Mesenchymal stem cell (in vitro differentiated cells and primary cell): ENCODE measurements at regions not wholly inside any gene's neighbourhood (a gene's known extent, or its start where the extent isn't known, plus 50 kb on each side); places are given as distances from the start of the nearest gene placed in this dataset.

Source experiments
- DNase-seq: peaks from one replicate; pipeline ENCODE4 v3.0.0-alpha.2; 2013
- H2AFZ ChIP-seq: one replicate; pipeline ENCODE4 v1.6.1; 2013; ENCODE audit warnings: low read depth, mild to moderate bottlenecking, control low read depth, inconsistent platforms, low read length, moderate library complexity
- H2AK5ac ChIP-seq: 2 replicates; pipeline ENCODE4 v1.6.1; 2013; ENCODE audit warnings: low read length, moderate library complexity, mild to moderate bottlenecking, inconsistent platforms; ENCODE audit not compliant: severe bottlenecking
- H2BK120ac ChIP-seq: one replicate; pipeline ENCODE4 v1.6.1; 2013; ENCODE audit warnings: low read depth, mild to moderate bottlenecking, inconsistent platforms, low read length, moderate library complexity
- H2BK12ac ChIP-seq, 2 experiments: one replicate each; pipeline ENCODE4 v1.6.1; 2013; ENCODE audit warnings: inconsistent platforms in 2 of 2, low read length in 2 of 2, mild to moderate bottlenecking in 2 of 2, moderate library complexity in 2 of 2, control low read depth in 1 of 2
- H2BK15ac ChIP-seq: one replicate; pipeline ENCODE4 v1.6.1; 2013; ENCODE audit warnings: mild to moderate bottlenecking, low read depth, inconsistent platforms; ENCODE audit not compliant: poor library complexity, severe bottlenecking
- H2BK5ac ChIP-seq: 2 replicates; pipeline ENCODE4 v1.6.1; 2013; ENCODE audit warnings: low read depth, mild to moderate bottlenecking, low read length, control low read depth, inconsistent platforms; ENCODE audit not compliant: poor library complexity, severe bottlenecking
- H3K14ac ChIP-seq, 2 experiments: one replicate each; pipeline ENCODE4 v1.6.1; 2013; ENCODE audit warnings: inconsistent platforms in 2 of 2, low read length in 2 of 2, control low read depth in 1 of 2, mild to moderate bottlenecking in 1 of 2, moderate library complexity in 1 of 2
- H3K18ac ChIP-seq, 2 experiments: one replicate each; pipeline ENCODE4 v1.6.1; 2013; ENCODE audit warnings: inconsistent platforms in 2 of 2, low read length in 2 of 2, control low read depth in 1 of 2, low read depth in 1 of 2, mild to moderate bottlenecking in 1 of 2
- H3K23ac ChIP-seq, 2 experiments: one replicate each; pipeline ENCODE4 v1.6.1; 2013; ENCODE audit warnings: inconsistent platforms in 2 of 2, low read length in 2 of 2, mild to moderate bottlenecking in 2 of 2, moderate library complexity in 2 of 2, control low read depth in 1 of 2
- H3K27ac ChIP-seq: 2 replicates; pipeline ENCODE4 v1.5.1; 2013; ENCODE audit warnings: mild to moderate bottlenecking, moderate library complexity, low read length, control low read depth, inconsistent platforms; ENCODE audit not compliant: poor library complexity, severe bottlenecking
- H3K27me3 ChIP-seq, 2 experiments: 2 replicates each; pipeline versions ENCODE4 v1.6.1 to v1.7.0; 2013; ENCODE audit warnings: low read length in 2 of 2, mild to moderate bottlenecking in 2 of 2, moderate library complexity in 2 of 2, control low read depth in 1 of 2, inconsistent platforms in 1 of 2; ENCODE audit not compliant: control insufficient read depth in 1 of 2, insufficient read depth in 1 of 2
- H3K36me3 ChIP-seq, 2 experiments: 2 replicates each; pipeline versions ENCODE4 v1.6.1 to v1.7.0; 2013; ENCODE audit warnings: low read length in 2 of 2, control low read depth in 1 of 2, inconsistent platforms in 1 of 2, low read depth in 1 of 2, mild to moderate bottlenecking in 1 of 2; ENCODE audit not compliant: insufficient read depth in 2 of 2, control insufficient read depth in 1 of 2
- H3K4ac ChIP-seq, 2 experiments: one replicate each; pipeline ENCODE4 v1.6.1; 2013; ENCODE audit warnings: inconsistent platforms in 2 of 2, low read length in 2 of 2, mild to moderate bottlenecking in 2 of 2, moderate library complexity in 2 of 2, control low read depth in 1 of 2, low read depth in 1 of 2
- H3K4me1 ChIP-seq: 2 replicates; pipeline ENCODE4 v1.6.1; 2013; ENCODE audit warnings: low read depth, low read length, control low read depth; ENCODE audit not compliant: control insufficient read depth, insufficient read depth
- H3K4me2 ChIP-seq: 2 replicates; pipeline ENCODE4 v1.6.1; 2013; ENCODE audit warnings: low read length, mild to moderate bottlenecking, inconsistent platforms; ENCODE audit not compliant: poor library complexity, severe bottlenecking
- H3K4me3 ChIP-seq, 2 experiments: 2 replicates each; pipeline versions ENCODE4 v1.5.1 to v1.7.0; 2013; ENCODE audit warnings: low read length in 2 of 2, mild to moderate bottlenecking in 2 of 2, control low read depth in 1 of 2, low read depth in 1 of 2; ENCODE audit not compliant: insufficient read depth in 1 of 2
- H3K79me1 ChIP-seq: replicated peaks from 2 replicates; pipeline ENCODE4 v1.6.1; 2013; ENCODE audit warnings: mild to moderate bottlenecking, control low read depth, low read length, inconsistent platforms; ENCODE audit not compliant: poor library complexity, severe bottlenecking
- H3K9ac ChIP-seq: 2 replicates; pipeline ENCODE4 v1.7.0; 2013; ENCODE audit warnings: mild to moderate bottlenecking, low read length, moderate library complexity
- H3K9me3 ChIP-seq: 2 replicates; pipeline ENCODE4 v1.7.0; 2013; ENCODE audit warnings: mild to moderate bottlenecking, low read length; ENCODE audit not compliant: control insufficient read depth
- H4K8ac ChIP-seq: one replicate; pipeline ENCODE4 v1.6.1; 2013; ENCODE audit warnings: inconsistent platforms, mild to moderate bottlenecking, low read length, moderate library complexity
- H4K91ac ChIP-seq: one replicate; pipeline ENCODE4 v1.6.1; 2013; ENCODE audit warnings: mild to moderate bottlenecking, low read length, inconsistent platforms
- WGBS: methylation state at CpG from one replicate; pipeline ENCODE4 v1.1.7; 2013; ENCODE audit warnings: mixed read lengths; 5-methylcytosine and 5-hydroxymethylcytosine counted together

DNA sequence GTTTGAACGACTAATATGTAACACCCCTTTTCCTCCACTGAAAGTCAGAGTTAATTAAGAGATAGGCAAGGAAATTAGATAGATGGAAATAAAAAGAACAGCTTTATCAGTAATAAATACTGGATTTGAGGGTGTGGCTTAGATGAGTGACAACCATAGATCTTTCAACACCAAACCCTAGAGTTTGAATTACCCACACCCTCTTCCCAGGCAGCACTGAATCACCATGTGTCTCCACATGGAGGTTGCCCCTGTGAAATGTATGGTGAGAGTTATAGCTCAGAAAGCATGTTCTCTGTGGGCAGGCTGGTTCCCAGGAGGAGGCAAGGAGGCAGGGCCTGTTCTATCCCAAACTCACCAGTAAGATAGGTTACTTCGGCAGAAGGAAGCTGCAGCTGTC lies 69.7 kb downstream of the TMEM174 start:
- H3K79me1 ChIP-seq = no peaks in the 10 kb centered on the region
- H2BK120ac ChIP-seq = no peak overlapping the region
- no peak overlapping the region for H3K4me3 ChIP-seq
- H3K4me2 ChIP-seq = no peak overlapping the region
- H3K27me3 ChIP-seq = peaks cover 15 to 49% of the 10 kb centered on the region in 2 experiments
- no peak overlapping the region for H3K14ac ChIP-seq
- H3K9ac ChIP-seq = no peak overlapping the region
- no peak overlapping the region for H2BK5ac ChIP-seq
- no peaks in the 10 kb centered on the region for H3K4me1 ChIP-seq
- H3K27ac ChIP-seq = no peak overlapping the region
- no peak overlapping the region for H3K4ac ChIP-seq
- no peak overlapping the region for H4K8ac ChIP-seq
- no peaks in the 10 kb centered on the region for H3K9me3 ChIP-seq
- DNase-seq = no peak
- no peak overlapping the region for H2AFZ ChIP-seq
- H2BK15ac ChIP-seq = no peak overlapping the region
- H4K91ac ChIP-seq = no peak overlapping the region
- 92% methylated on average over 1 of the region's 2 CpGs for WGBS
- H2AK5ac ChIP-seq = no peak overlapping the region
- H2BK12ac ChIP-seq = no peak overlapping the region
- H3K23ac ChIP-seq = no peak overlapping the region
- no peak overlapping the region for H3K18ac ChIP-seq
- no peaks in the 10 kb centered on the region for H3K36me3 ChIP-seq

DNA sequence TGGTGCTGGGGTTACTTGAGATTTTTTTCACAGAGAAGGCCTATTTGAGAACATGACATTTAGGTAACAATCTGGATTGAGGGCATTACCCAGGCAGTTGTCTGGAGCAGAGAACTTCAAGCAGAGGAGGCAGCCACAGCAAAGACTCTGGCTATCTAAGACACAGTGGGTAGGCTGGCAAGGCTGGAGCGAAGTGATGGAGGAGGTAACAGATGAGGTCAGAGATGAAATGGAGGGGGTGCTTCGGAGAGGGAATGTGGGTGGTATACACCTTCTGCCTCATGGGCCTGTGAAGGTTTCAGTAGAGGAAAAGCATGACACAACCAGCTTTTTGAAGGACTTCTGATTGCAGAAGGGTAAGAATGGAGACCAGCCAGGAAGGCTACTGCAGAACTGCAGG lies 65.9 kb downstream of the TMEM174 start:
- H3K36me3 ChIP-seq = no peaks in the 10 kb centered on the region
- DNase-seq = no peak
- H3K4me2 ChIP-seq = no peak overlapping the region
- H2BK5ac ChIP-seq = no peak overlapping the region
- no peak overlapping the region for H3K18ac ChIP-seq
- H3K79me1 ChIP-seq = no peaks in the 10 kb centered on the region
- no peaks in the 10 kb centered on the region for H3K9me3 ChIP-seq
- H3K14ac ChIP-seq = no peak overlapping the region
- H4K91ac ChIP-seq = no peak overlapping the region
- no peak overlapping the region for H3K27ac ChIP-seq
- no peak overlapping the region for H3K23ac ChIP-seq
- no peak overlapping the region for H4K8ac ChIP-seq
- H2BK120ac ChIP-seq = no peak overlapping the region
- H3K4me1 ChIP-seq = peaks cover 6% of the 10 kb centered on the region
- no peak overlapping the region for H2BK15ac ChIP-seq
- H3K4me3 ChIP-seq = no peak overlapping the region
- no peak overlapping the region for H2AFZ ChIP-seq
- 78% methylated on average over 2 of the region's 2 CpGs for WGBS
- no peak overlapping the region for H2AK5ac ChIP-seq
- H2BK12ac ChIP-seq = no peak overlapping the region
- H3K4ac ChIP-seq = no peak overlapping the region
- peaks cover 15 to 51% of the 10 kb centered on the region in 2 experiments for H3K27me3 ChIP-seq
- no peak overlapping the region for H3K9ac ChIP-seq

- Histone ChIP-seq H2BK15ac (no peak overlapping the region), H2BK12ac (no peak overlapping the region), H3K9me3 (no peaks in the 10 kb centered on the region), H4K91ac (no peak overlapping the region), H3K4me3 (no peak overlapping the region), H3K36me3 (no peaks in the 10 kb centered on the region), H3K14ac (no peak overlapping the region), H3K9ac (no peak overlapping the region), H4K8ac (no peak overlapping the region), H3K27me3 (peaks cover 22 to 67% of the 10 kb centered on the region in 2 experiments), H2BK120ac (no peak overlapping the region), H3K79me1 (no peaks in the 10 kb centered on the region), H3K27ac (no peak overlapping the region), H2AFZ (no peak overlapping the region), H2BK5ac (no peak overlapping the region), H3K18ac (no peak overlapping the region), H3K4me2 (no peak overlapping the region), H2AK5ac (no peak overlapping the region), H3K4me1 (peaks cover 23% of the 10 kb centered on the region), H3K23ac (no peak overlapping the region), H3K4ac (no peak overlapping the region)
- DNase-seq = no peak
- WGBS = 91% methylated on average over 4 of the region's 5 CpGs
These were observed 63.6 kb downstream of the TMEM174 start for GRCh38 chr5:73236541-73237128.

GRCh38 chr5:73234204-73234555 lies 61.2 kb downstream of the TMEM174 start:
- H3K4me1 ChIP-seq = peaks cover 28% of the 10 kb centered on the region
- no peak overlapping the region for H3K4ac ChIP-seq
- H3K9ac ChIP-seq = peak overlapping the region; percentile 54
- no peak for DNase-seq
- no peak overlapping the region for H3K14ac ChIP-seq
- no peak overlapping the region for H2AK5ac ChIP-seq
- WGBS = 5% methylated on average over 13 of the region's 15 CpGs
- no peak overlapping the region for H3K23ac ChIP-seq
- H3K79me1 ChIP-seq = no peaks in the 10 kb centered on the region
- H3K18ac ChIP-seq = no peak overlapping the region
- no peaks in the 10 kb centered on the region for H3K36me3 ChIP-seq
- H3K4me2 ChIP-seq = peak overlapping the region; percentile 78
- H3K9me3 ChIP-seq = no peaks in the 10 kb centered on the region
- H3K27ac ChIP-seq = no peak overlapping the region
- H3K4me3 ChIP-seq = peak overlapping the region in 1 of 2 experiments; percentile 66
- H2BK15ac ChIP-seq = no peak overlapping the region
- H2BK12ac ChIP-seq = no peak overlapping the region
- H2BK5ac ChIP-seq = no peak overlapping the region
- H2BK120ac ChIP-seq = no peak overlapping the region
- H4K8ac ChIP-seq = no peak overlapping the region
- peaks cover 10 to 61% of the 10 kb centered on the region in 2 experiments for H3K27me3 ChIP-seq
- no peak overlapping the region for H2AFZ ChIP-seq
- no peak overlapping the region for H4K91ac ChIP-seq
